Fibroblast of villous mesenchyme (primary cell): ENCODE measurements at regions not wholly inside any gene's neighbourhood (a gene's known extent, or its start where the extent isn't known, plus 50 kb on each side); places are given as distances from the start of the nearest gene placed in this dataset.

Experiments
- DNase-seq: peaks from one replicate; pipeline ENCODE4 v3.0.0-alpha.2; 2010; ENCODE audit warnings: low read depth
- H3K4me3 ChIP-seq: 2 replicates; pipeline ENCODE4 v1.5.1; 2011; ENCODE audit warnings: low read depth, mild to moderate bottlenecking, low read length
- CTCF ChIP-seq: IDR thresholded peaks from 2 replicates; pipeline ENCODE4 v1.5.1; 2012; ENCODE audit warnings: low read depth, mild to moderate bottlenecking, low read length; ENCODE audit not compliant: insufficient read depth

GRCh38 chr15:47599806-47600205 is 117.5 kb upstream of the SEMA6D start:
- no peak for DNase-seq
- no peak overlapping the region for H3K4me3 ChIP-seq
- TF ChIP-seq CTCF, result no peak

GRCh38 chr15:47602121-47602520 is 115.2 kb upstream of the SEMA6D start:
- H3K4me3 ChIP-seq, result no peak overlapping the region
- no peak for DNase-seq
- no peak for TF ChIP-seq CTCF

- TF ChIP-seq CTCF, result no peak
- no peak overlapping the region for H3K4me3 ChIP-seq
- no peak for DNase-seq
Observed at GRCh38 chr15:47603026-47603425, 114.3 kb upstream of the SEMA6D start.

GRCh38 chr15:47607695-47608094 is 109.6 kb upstream of the SEMA6D start:
- H3K4me3 ChIP-seq, result no peak overlapping the region
- TF ChIP-seq CTCF, result no peak
- DNase-seq, result no peak

GRCh38 chr15:47609693-47610092 is 107.6 kb upstream of the SEMA6D start:
- H3K4me3 ChIP-seq, result no peak overlapping the region
- DNase-seq, result no peak
- TF ChIP-seq CTCF, result no peak

GRCh38 chr15:47610736-47611135 is 106.6 kb upstream of the SEMA6D start:
- no peak for DNase-seq
- no peak for TF ChIP-seq CTCF
- no peak overlapping the region for H3K4me3 ChIP-seq

GRCh38 chr15:47614360-47615011 is 102.8 kb upstream of the SEMA6D start:
- H3K4me3 ChIP-seq, result no peak overlapping the region
- TF ChIP-seq CTCF, result no peak
- no peak for DNase-seq
